Ishikawa (cell line): ENCODE measurements at regions not wholly inside any gene's neighbourhood (a gene's known extent, or its start where the extent isn't known, plus 50 kb on each side); places are given as distances from the start of the nearest gene placed in this dataset.

ENCODE experiments used
- CEBPB ChIP-seq: IDR thresholded peaks from 2 replicates; pipeline ENCODE4 v1.6.1; 2012
- CREB1 ChIP-seq: IDR thresholded peaks from 2 replicates; pipeline ENCODE4 v1.6.1; 2012; ENCODE audit warnings: low read depth
- EGR1 ChIP-seq: IDR thresholded peaks from 2 replicates; pipeline ENCODE4 v1.6.1; 2012
- EP300 ChIP-seq: IDR thresholded peaks from 2 replicates; pipeline ENCODE4 v1.6.1; 2012; ENCODE audit warnings: borderline replicate concordance
- MAX ChIP-seq: IDR thresholded peaks from 2 replicates; pipeline ENCODE4 v1.6.1; 2012
- RAD21 ChIP-seq: IDR thresholded peaks from 2 replicates; pipeline ENCODE4 v1.6.1; 2012; ENCODE audit warnings: low read depth
- TAF1 ChIP-seq: IDR thresholded peaks from 2 replicates; pipeline ENCODE4 v1.6.1; 2012; ENCODE audit warnings: low read depth, mild to moderate bottlenecking
- TCF12 ChIP-seq: IDR thresholded peaks from 2 replicates; pipeline ENCODE4 v1.6.1; 2012; ENCODE audit warnings: low read depth
- USF1 ChIP-seq: IDR thresholded peaks from 2 replicates; pipeline ENCODE4 v1.6.1; 2012
- YY1 ChIP-seq: IDR thresholded peaks from 2 replicates; pipeline ENCODE4 v1.6.1; 2012; ENCODE audit warnings: low read depth
- ZBTB7A ChIP-seq: IDR thresholded peaks from 2 replicates; pipeline ENCODE4 v1.6.1; 2012; ENCODE audit warnings: low read depth
- TF ChIP-seq, protein P1 (sequence below): IDR thresholded peaks from 2 replicates; pipeline ENCODE4 v1.6.1; 2012; ENCODE audit warnings: low read depth, mild to moderate bottlenecking

DNA sequence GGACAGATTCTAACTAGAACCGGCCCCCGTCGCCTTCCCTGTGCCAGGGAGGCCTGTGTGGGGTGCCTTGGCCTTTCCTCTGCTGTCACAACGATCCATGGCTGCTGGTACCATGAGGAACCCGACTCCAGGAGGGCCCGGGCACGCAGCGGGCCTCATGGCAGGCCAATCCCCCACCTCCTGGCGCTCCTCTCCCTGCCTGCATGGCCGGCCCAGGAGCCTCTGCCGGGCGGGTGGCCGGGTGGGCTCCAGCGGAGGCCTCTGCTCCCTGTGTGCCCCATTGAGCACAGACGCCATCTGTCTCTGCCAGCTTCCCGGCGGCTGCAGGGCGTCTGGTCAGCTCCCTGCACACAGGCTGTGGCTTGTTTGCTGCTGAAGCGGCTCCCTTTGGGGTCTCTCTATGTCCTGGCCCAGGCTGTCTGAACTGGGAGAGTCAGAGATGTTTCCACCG lies 86.5 kb downstream of the MYEOV start:
- TF ChIP-seq EP300 (no peak), YY1 (no peak), USF1 (no peak), TCF12 (no peak), RAD21 (no peak), EGR1 (no peak), MAX (no peak), CEBPB (no peak), TAF1 (no peak), CREB1 (no peak), ZBTB7A (no peak)
- TF ChIP-seq, protein P1, sequence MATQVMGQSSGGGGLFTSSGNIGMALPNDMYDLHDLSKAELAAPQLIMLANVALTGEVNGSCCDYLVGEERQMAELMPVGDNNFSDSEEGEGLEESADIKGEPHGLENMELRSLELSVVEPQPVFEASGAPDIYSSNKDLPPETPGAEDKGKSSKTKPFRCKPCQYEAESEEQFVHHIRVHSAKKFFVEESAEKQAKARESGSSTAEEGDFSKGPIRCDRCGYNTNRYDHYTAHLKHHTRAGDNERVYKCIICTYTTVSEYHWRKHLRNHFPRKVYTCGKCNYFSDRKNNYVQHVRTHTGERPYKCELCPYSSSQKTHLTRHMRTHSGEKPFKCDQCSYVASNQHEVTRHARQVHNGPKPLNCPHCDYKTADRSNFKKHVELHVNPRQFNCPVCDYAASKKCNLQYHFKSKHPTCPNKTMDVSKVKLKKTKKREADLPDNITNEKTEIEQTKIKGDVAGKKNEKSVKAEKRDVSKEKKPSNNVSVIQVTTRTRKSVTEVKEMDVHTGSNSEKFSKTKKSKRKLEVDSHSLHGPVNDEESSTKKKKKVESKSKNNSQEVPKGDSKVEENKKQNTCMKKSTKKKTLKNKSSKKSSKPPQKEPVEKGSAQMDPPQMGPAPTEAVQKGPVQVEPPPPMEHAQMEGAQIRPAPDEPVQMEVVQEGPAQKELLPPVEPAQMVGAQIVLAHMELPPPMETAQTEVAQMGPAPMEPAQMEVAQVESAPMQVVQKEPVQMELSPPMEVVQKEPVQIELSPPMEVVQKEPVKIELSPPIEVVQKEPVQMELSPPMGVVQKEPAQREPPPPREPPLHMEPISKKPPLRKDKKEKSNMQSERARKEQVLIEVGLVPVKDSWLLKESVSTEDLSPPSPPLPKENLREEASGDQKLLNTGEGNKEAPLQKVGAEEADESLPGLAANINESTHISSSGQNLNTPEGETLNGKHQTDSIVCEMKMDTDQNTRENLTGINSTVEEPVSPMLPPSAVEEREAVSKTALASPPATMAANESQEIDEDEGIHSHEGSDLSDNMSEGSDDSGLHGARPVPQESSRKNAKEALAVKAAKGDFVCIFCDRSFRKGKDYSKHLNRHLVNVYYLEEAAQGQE = no peak
